HG02840 (cell line): ENCODE measurements at regions not wholly inside any gene's neighbourhood (a gene's known extent, or its start where the extent isn't known, plus 50 kb on each side); places are given as distances from the start of the nearest gene placed in this dataset.

ENCODE experiments used
- ATAC-seq: cut with Tn5 transposase; IDR thresholded peaks from one replicate; pipeline ENCODE4 v1.9.1; 2021; ENCODE audit warnings: mild to moderate bottlenecking, moderate library complexity, moderate number of reproducible peaks; ENCODE audit not compliant: unreplicated experiment, low FRiP score

DNA sequence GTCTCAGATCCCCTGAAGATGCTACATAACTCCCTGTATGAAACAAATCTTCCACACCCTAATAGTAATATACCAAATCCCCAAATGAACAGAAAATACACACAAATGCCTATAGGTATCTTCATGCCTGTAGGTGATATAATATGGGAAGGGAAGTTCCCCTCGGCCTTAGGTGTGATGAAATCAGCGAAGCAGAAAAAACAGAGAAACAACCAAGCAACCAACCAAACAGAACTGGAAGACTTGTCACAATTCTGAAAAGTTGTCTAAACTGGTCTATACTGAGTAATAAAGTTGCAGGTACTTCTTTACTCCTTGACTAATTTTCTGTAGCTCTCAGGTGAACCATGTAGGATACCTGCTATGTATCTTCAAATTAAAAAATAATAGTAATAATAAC, 82.2 kb upstream of the SATB1 start:
- no peak for ATAC-seq

- ATAC-seq = no peak
These were observed 79.9 kb upstream of the SATB1 start for GRCh38 chr3:18505056-18505455.

GRCh38 chr3:18501679-18502343, 76.7 kb upstream of the SATB1 start:
- no peak for ATAC-seq

DNA sequence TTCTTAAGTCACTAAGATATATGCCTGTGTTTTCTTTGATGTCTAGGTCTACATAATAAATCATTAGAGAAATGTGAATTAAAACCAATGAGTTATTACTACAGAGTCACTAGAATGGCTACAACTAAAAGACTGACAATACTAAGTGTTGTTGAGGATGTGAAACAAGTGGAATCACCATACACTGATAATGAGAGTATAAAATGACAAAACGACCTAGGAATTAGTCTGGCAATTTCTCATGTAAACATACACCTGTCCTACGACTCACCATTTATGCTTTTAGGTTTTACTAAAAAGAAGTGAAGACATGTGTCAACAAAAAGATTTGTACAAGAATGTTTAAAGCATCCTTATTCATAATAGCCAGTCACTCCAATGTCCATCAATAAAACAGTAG, 75.2 kb upstream of the SATB1 start:
- ATAC-seq = no peak

- no peak for ATAC-seq
These were observed 74.2 kb upstream of the SATB1 start for GRCh38 chr3:18499301-18499700.

DNA sequence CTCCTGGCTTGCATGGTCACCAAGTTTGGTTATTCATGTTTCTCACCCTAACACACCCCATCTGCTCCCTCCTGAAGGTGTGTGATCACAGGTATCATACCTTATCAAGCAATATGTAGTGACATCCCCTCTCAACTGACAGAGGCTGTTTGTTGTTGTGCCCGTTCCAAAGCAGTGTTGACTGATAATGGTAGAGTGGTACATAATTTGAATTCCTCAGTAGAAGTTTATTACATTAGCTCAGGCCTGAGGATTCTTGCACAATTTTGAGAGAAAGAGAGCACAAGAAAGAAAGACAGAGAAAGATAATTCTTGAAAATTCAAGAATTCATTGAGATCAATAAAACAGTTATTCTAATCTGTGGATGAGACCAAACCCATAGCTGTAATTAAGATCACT, 69.1 kb upstream of the SATB1 start:
- no peak for ATAC-seq

DNA sequence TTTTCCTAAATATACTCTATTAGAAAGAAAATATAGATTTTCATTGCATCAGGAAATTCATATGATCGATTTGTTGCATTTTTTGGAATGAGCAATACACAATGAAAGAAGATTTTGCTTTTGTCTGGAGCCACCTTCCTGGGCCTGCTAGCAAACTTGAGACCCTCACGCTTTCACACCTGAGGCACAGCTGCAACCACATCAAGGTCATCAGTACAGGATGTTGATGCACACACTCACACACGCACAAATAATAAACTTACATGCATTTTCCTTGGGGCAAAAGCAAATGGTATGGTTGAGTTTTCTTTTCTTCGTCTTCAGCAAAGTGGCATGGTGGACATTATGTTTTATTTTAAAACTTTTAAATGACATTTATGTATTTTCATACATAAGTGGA, 64.8 kb upstream of the SATB1 start:
- ATAC-seq = no peak

DNA sequence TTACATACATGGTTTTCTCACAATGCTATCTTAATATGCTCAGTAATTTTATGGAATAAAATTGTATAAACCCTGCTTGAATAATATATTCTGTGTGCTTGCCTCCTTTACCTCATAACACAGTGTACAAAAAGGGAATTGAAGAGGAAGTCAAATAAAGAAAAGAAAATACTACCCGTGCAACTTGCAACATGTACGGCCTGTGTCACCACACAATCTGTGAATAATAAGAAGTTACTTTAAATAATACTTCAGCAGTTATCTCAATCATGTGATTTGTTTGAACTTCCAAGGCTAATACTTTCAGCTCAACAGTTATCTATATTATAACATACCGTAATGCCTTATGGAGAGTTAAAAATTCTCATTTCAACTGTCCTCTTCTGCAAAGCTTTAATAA, 58.1 kb upstream of the SATB1 start:
- no peak for ATAC-seq

DNA sequence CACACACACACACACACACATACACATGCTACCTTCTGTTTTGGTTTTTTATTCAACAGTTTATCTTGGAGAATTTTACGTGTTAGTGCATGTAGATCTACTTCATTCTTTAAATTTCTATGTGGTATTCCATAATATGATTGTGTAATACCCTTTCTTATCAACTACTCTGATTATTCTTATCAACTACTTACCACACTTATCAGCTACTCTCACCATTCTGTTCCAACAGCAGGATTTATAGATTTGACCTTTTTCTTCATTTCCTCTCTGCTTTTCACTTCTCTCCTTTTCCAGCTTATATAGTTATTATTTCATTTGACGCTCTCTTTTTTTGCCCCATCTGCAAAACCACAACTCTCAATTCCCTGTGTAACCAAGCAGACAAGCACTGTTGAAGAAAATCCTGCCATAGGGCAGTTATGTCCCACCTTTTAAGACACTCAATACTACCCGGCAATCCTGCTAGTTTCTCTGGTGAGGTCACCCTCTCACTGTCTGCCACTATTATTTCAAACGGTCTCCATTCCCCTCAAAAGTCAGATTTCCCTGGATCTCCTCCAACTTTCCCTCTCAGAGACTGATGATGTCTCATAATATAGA, 56.9 kb upstream of the SATB1 start:
- ATAC-seq = no peak

DNA sequence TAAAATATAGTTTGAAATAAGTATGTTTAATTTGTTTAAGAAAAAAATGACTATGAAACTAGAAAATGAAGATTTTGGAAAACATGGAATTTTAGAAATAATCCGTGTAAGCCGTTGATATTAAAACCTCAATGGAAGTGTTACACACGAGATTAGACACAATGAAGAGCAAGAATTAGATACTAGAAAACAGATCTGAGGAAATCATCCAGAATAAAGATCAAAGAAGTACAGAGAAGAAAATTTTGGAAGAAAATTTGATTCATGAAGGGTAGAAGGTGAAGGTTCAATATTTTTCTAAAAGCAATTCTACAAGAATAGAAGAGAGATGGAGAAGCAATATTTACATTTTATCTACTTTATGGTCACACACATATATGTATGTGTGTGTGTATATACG, 52.5 kb upstream of the SATB1 start:
- no peak for ATAC-seq
